ENCODE measurements at regions not wholly inside any gene's neighbourhood (a gene's known extent, or its start where the extent isn't known, plus 50 kb on each side); places are given as distances from the start of the nearest gene placed in this dataset.

- H3K36me3 ChIP-seq, result no peaks in the 10 kb centered on the region
- no peak for TF ChIP-seq POLR2A (IDR thresholded peaks at IDR 0.05)
- no peak for TF ChIP-seq CTCF (IDR thresholded peaks at IDR 0.05)
- no peaks in the 10 kb centered on the region for H3K4me1 ChIP-seq
- H3K9me3 ChIP-seq, result no peaks in the 10 kb centered on the region
- intact Hi-C loops (cut with DNase I; ENCODE audit: low total_unique reads), result no loop called here
- DNase-seq, result no peak
- no peak overlapping the region for H3K27ac ChIP-seq
- no peaks in the 10 kb centered on the region for H3K27me3 ChIP-seq
- no peak overlapping the region for H3K4me3 ChIP-seq
Measured at GRCh38 chr20:61135266-61135665, 116.8 kb upstream of the CDH4 start.

GRCh38 chr20:61135968-61136367 is 116.1 kb upstream of the CDH4 start:
- intact Hi-C loops (cut with DNase I; ENCODE audit: low total_unique reads), result no loop called here
- Histone ChIP-seq H3K9me3 (no peaks in the 10 kb centered on the region), H3K27me3 (no peaks in the 10 kb centered on the region), H3K4me1 (no peaks in the 10 kb centered on the region), H3K27ac (no peak overlapping the region), H3K4me3 (no peak overlapping the region), H3K36me3 (no peaks in the 10 kb centered on the region)
- DNase-seq, result no peak
- no peak for TF ChIP-seq POLR2A (IDR thresholded peaks at IDR 0.05)
- TF ChIP-seq CTCF (IDR thresholded peaks at IDR 0.05), result no peak

GRCh38 chr20:61138566-61138965 is 113.5 kb upstream of the CDH4 start:
- no peaks in the 10 kb centered on the region for H3K9me3 ChIP-seq
- H3K36me3 ChIP-seq, result no peaks in the 10 kb centered on the region
- H3K27ac ChIP-seq, result no peak overlapping the region
- intact Hi-C loops (cut with DNase I; ENCODE audit: low total_unique reads), result no loop called here
- H3K4me1 ChIP-seq, result no peaks in the 10 kb centered on the region
- H3K27me3 ChIP-seq, result no peaks in the 10 kb centered on the region
- TF ChIP-seq CTCF (IDR thresholded peaks at IDR 0.05), result no peak
- no peak for DNase-seq
- H3K4me3 ChIP-seq, result no peak overlapping the region

GRCh38 chr20:61139031-61139430 is 113.0 kb upstream of the CDH4 start:
- Histone ChIP-seq H3K36me3 (no peaks in the 10 kb centered on the region), H3K9me3 (no peaks in the 10 kb centered on the region), H3K4me3 (no peak overlapping the region), H3K27ac (no peak overlapping the region), H3K4me1 (no peaks in the 10 kb centered on the region), H3K27me3 (no peaks in the 10 kb centered on the region)
- DNase-seq, result no peak
- no peak for TF ChIP-seq CTCF (IDR thresholded peaks at IDR 0.05)
- no peak for TF ChIP-seq POLR2A (IDR thresholded peaks at IDR 0.05)
- intact Hi-C loops (cut with DNase I; ENCODE audit: low total_unique reads), result no loop called here

- Histone ChIP-seq H3K36me3 (no peaks in the 10 kb centered on the region), H3K27me3 (no peaks in the 10 kb centered on the region), H3K4me3 (no peak overlapping the region), H3K9me3 (no peaks in the 10 kb centered on the region), H3K27ac (no peak overlapping the region), H3K4me1 (no peaks in the 10 kb centered on the region)
- DNase-seq, result no peak
- intact Hi-C loops (cut with DNase I; ENCODE audit: low total_unique reads), result no loop called here
- TF ChIP-seq POLR2A (IDR thresholded peaks at IDR 0.05), result no peak
- TF ChIP-seq CTCF (IDR thresholded peaks at IDR 0.05), result no peak
Measured at GRCh38 chr20:61140576-61140975, 111.5 kb upstream of the CDH4 start.

All from uterus (tissue), 3 donors.